ENCODE measurements at regions not wholly inside any gene's neighbourhood (a gene's known extent, or its start where the extent isn't known, plus 50 kb on each side); places are given as distances from the start of the nearest gene placed in this dataset.

- TF ChIP-seq IKZF4 (CRISPR knock-in tag; IDR thresholded peaks at IDR 0.05; ENCODE audit: borderline replicate concordance, low read depth, not compliant biosample characterization) (no peak), POLR2AphosphoS2 (IDR thresholded peaks at IDR 0.05; ENCODE audit: low read depth, low read length) (no peak), HOXA3 (CRISPR knock-in tag; IDR thresholded peaks at IDR 0.05) (no peak), KIAA2018 (CRISPR knock-in tag; IDR thresholded peaks at IDR 0.05; ENCODE audit: borderline replicate concordance) (no peak), ZIK1 (CRISPR knock-in tag; IDR thresholded peaks at IDR 0.05; ENCODE audit: borderline replicate concordance, low read depth) (no peak), NR2C2 (CRISPR knock-in tag; IDR thresholded peaks at IDR 0.05; ENCODE audit: borderline replicate concordance) (no peak), SRSF9 (IDR thresholded peaks at IDR 0.05; ENCODE audit: borderline replicate concordance, insufficient read depth, low read depth, low read length, poor library complexity, severe bottlenecking) (no peak), KDM5B (CRISPR knock-in tag; IDR thresholded peaks at IDR 0.05; ENCODE audit: borderline replicate concordance) (no peak), ZNF512B (CRISPR knock-in tag; IDR thresholded peaks at IDR 0.05; ENCODE audit: borderline replicate concordance) (no peak)
- intact Hi-C loops (cut with micrococcal nuclease; ENCODE audit: unreplicated experiment): no loop called here
- Histone ChIP-seq H3K4me2 (ENCODE audit: low read depth, low read length) (no peak overlapping the region), H3K36me3 (replicated peaks in 1 of 2; ENCODE audit: control insufficient read depth in 1 of 2, insufficient read depth in 2 of 2, low read length in 2 of 2) (no peaks in the 10 kb centered on the region), H3K9me3 (ENCODE audit: low read length) (peaks cover 35% of the 10 kb centered on the region), H3K79me2 (ENCODE audit: insufficient read depth, low read length) (no peaks in the 10 kb centered on the region), H3K9ac (ENCODE audit: insufficient read depth, low read depth, low read length) (no peak overlapping the region), H3K27me3 (ENCODE audit: control insufficient read depth in 1 of 2, insufficient read depth in 2 of 2, low read length in 2 of 2) (no peaks in the 10 kb centered on the region), H3K27ac (ENCODE audit: extremely low read length, insufficient read depth, low read length) (no peak overlapping the region), H3K4me1 (ENCODE audit: insufficient read depth, low read length) (no peaks in the 10 kb centered on the region), H3K4me3 (replicated peaks in 1 of 3; ENCODE audit: insufficient read depth in 1 of 3, low read depth in 2 of 3, low read length in 3 of 3) (no peak overlapping the region), H2AFZ (ENCODE audit: low read length) (no peak overlapping the region), H4K20me1 (ENCODE audit: insufficient read depth, low read length) (no peaks in the 10 kb centered on the region)
- CTCF ChIA-PET (ENCODE audit: low intra/inter-chr PET ratio, low total read pairs): no interaction called here
- POLR2A ChIA-PET: no interaction called here
- no peak for DNase-seq (ENCODE audit: low spot score)
- no peak for ATAC-seq
- BruUV-seq (replicated peaks): no TSS peak
- 3% methylated on average over 2 of the region's 2 CpGs for WGBS (ENCODE audit: low lambda C conversion rate)
- in situ Hi-C loops (cut with HindIII; ENCODE audit: extremely low pct_ligation_motif_present, low pct_unique_long_range_greater_than_20kb): no loop called here
- no peak for FAIRE-seq
Observed at GRCh38 chr11:38680746-38681145, 2082.7 kb upstream of the RAG2 start.

Data from HepG2 (cell line).